D721Med (cell line): ENCODE measurements at regions not wholly inside any gene's neighbourhood (a gene's known extent, or its start where the extent isn't known, plus 50 kb on each side); places are given as distances from the start of the nearest gene placed in this dataset.

Experiments used
- DNase-seq: peaks from one replicate; pipeline ENCODE4 v3.0.0; 2011; ENCODE audit warnings: low spot score; ENCODE audit not compliant: insufficient read length
- FAIRE-seq: peaks from 2 replicates; lab custom pipeline; 2011; peaks lifted over from hg19 to GRCh38; lab: Jason Lieb, UNC
- CTCF ChIP-seq: IDR thresholded peaks from 2 replicates; pipeline ENCODE4 v1.5.1; 2012; ENCODE audit warnings: mild to moderate bottlenecking, control low read depth; ENCODE audit not compliant: insufficient read depth; ENCODE audit errors: missing control alignments

- no peak for TF ChIP-seq CTCF
- DNase-seq (no peak), FAIRE-seq (no peak)
Observed at GRCh38 chr6:100962466-100962865, 81.3 kb upstream of the ASCC3 start.

GRCh38 chr6:100965067-100965466, 83.9 kb upstream of the ASCC3 start:
- TF ChIP-seq CTCF, result no peak
- DNase-seq (no peak), FAIRE-seq (no peak)

- DNase-seq (no peak), FAIRE-seq (no peak)
Observed at GRCh38 chr6:100968949-100969348, 87.8 kb upstream of the ASCC3 start.

GRCh38 chr6:100979267-100979666, 98.1 kb upstream of the ASCC3 start:
- no peak for TF ChIP-seq CTCF
- no peak for FAIRE-seq
- DNase-seq, result no peak

More at GRCh38 chr6:100968949-100969348, 87.8 kb upstream of the ASCC3 start:
- TF ChIP-seq CTCF, result no peak

- DNase-seq, result no peak
- FAIRE-seq, result no peak
- TF ChIP-seq CTCF, result no peak
Observed at GRCh38 chr6:100980949-100981348, 99.8 kb upstream of the ASCC3 start.

GRCh38 chr6:100986921-100987320, 105.8 kb upstream of the ASCC3 start:
- DNase-seq (no peak), FAIRE-seq (no peak)
- no peak for TF ChIP-seq CTCF

GRCh38 chr6:100987556-100987955, 106.4 kb upstream of the ASCC3 start:
- FAIRE-seq (no peak), DNase-seq (no peak)
- no peak for TF ChIP-seq CTCF
